Stomach smooth muscle (tissue), 2 donors: ENCODE measurements at regions not wholly inside any gene's neighbourhood (a gene's known extent, or its start where the extent isn't known, plus 50 kb on each side); places are given as distances from the start of the nearest gene placed in this dataset.

Experiments
- H3K27ac ChIP-seq: one replicate; pipeline ENCODE4 v1.7.0; 2013; ENCODE audit warnings: mild to moderate bottlenecking, low read length, inconsistent platforms
- H3K27me3 ChIP-seq, 2 donors: one replicate each; pipeline ENCODE4 v1.7.0; 2013; ENCODE audit warnings: low read length in 2 of 2; ENCODE audit not compliant: insufficient read depth in 2 of 2, control insufficient read depth in 1 of 2
- H3K36me3 ChIP-seq, 2 donors: one replicate each; pipeline ENCODE4 v1.7.0; 2013; ENCODE audit warnings: low read length in 2 of 2; ENCODE audit not compliant: control insufficient read depth in 2 of 2, insufficient read depth in 2 of 2
- H3K4me1 ChIP-seq: one replicate; pipeline ENCODE4 v1.7.0; 2013; ENCODE audit warnings: low read length; ENCODE audit not compliant: control insufficient read depth, insufficient read depth
- H3K4me3 ChIP-seq, 2 donors: one replicate each; pipeline ENCODE4 v1.7.0; 2013; ENCODE audit warnings: low read length in 2 of 2
- H3K9ac ChIP-seq, 2 donors: one replicate each; pipeline ENCODE4 v1.7.0; 2013; ENCODE audit warnings: low read length in 2 of 2, mild to moderate bottlenecking in 1 of 2
- H3K9me3 ChIP-seq, 2 donors: one replicate each; pipeline ENCODE4 v1.7.0; 2013; ENCODE audit warnings: low read length in 2 of 2; ENCODE audit not compliant: control insufficient read depth in 2 of 2
- donor health status: healthy.
- donor health status: Pancreatic carcinoma.

- H3K9ac ChIP-seq: no peak overlapping the region
- no peaks in the 10 kb centered on the region for H3K27me3 ChIP-seq
- no peaks in the 10 kb centered on the region for H3K9me3 ChIP-seq
- H3K4me1 ChIP-seq: no peaks in the 10 kb centered on the region
- no peak overlapping the region for H3K4me3 ChIP-seq
- H3K36me3 ChIP-seq: no peaks in the 10 kb centered on the region
- H3K27ac ChIP-seq: no peak overlapping the region
Measured at GRCh38 chr2:145088756-145089155, 568.8 kb upstream of the ZEB2 start.

- Histone ChIP-seq H3K4me1 (no peaks in the 10 kb centered on the region), H3K9ac (no peak overlapping the region), H3K9me3 (no peaks in the 10 kb centered on the region)
Measured at GRCh38 chr2:145086910-145087309, 567.0 kb upstream of the ZEB2 start.

GRCh38 chr2:145085612-145086011 lies 565.7 kb upstream of the ZEB2 start:
- Histone ChIP-seq H3K36me3 (no peaks in the 10 kb centered on the region), H3K9ac (no peak overlapping the region), H3K9me3 (no peaks in the 10 kb centered on the region), H3K27ac (no peak overlapping the region), H3K4me3 (no peak overlapping the region), H3K4me1 (no peaks in the 10 kb centered on the region), H3K27me3 (no peaks in the 10 kb centered on the region)

More at GRCh38 chr2:145086910-145087309, 567.0 kb upstream of the ZEB2 start:
- no peak overlapping the region for H3K4me3 ChIP-seq
- H3K27me3 ChIP-seq: no peaks in the 10 kb centered on the region
- H3K27ac ChIP-seq: no peak overlapping the region
- H3K36me3 ChIP-seq: no peaks in the 10 kb centered on the region

- Histone ChIP-seq H3K4me3 (no peak overlapping the region), H3K4me1 (no peaks in the 10 kb centered on the region), H3K27ac (no peak overlapping the region), H3K27me3 (no peaks in the 10 kb centered on the region), H3K9ac (no peak overlapping the region), H3K36me3 (no peaks in the 10 kb centered on the region), H3K9me3 (no peaks in the 10 kb centered on the region)
Measured at GRCh38 chr2:145080426-145080825, 560.5 kb upstream of the ZEB2 start.

- Histone ChIP-seq H3K9me3 (no peaks in the 10 kb centered on the region), H3K9ac (no peak overlapping the region), H3K4me3 (no peak overlapping the region), H3K36me3 (no peaks in the 10 kb centered on the region), H3K27me3 (no peaks in the 10 kb centered on the region), H3K27ac (no peak overlapping the region), H3K4me1 (no peaks in the 10 kb centered on the region)
Measured at GRCh38 chr2:145079641-145080040, 559.7 kb upstream of the ZEB2 start.

- H3K4me3 ChIP-seq: no peak overlapping the region
- H3K4me1 ChIP-seq: no peaks in the 10 kb centered on the region
- no peaks in the 10 kb centered on the region for H3K36me3 ChIP-seq
- no peak overlapping the region for H3K9ac ChIP-seq
- no peaks in the 10 kb centered on the region for H3K9me3 ChIP-seq
- no peak overlapping the region for H3K27ac ChIP-seq
- H3K27me3 ChIP-seq: no peaks in the 10 kb centered on the region
Measured at GRCh38 chr2:145078923-145079322, 559.0 kb upstream of the ZEB2 start.

GRCh38 chr2:145076085-145076484 lies 556.2 kb upstream of the ZEB2 start:
- Histone ChIP-seq H3K27ac (no peak overlapping the region), H3K9ac (no peak overlapping the region), H3K36me3 (no peaks in the 10 kb centered on the region), H3K4me1 (no peaks in the 10 kb centered on the region), H3K4me3 (no peak overlapping the region), H3K27me3 (no peaks in the 10 kb centered on the region), H3K9me3 (no peaks in the 10 kb centered on the region)

GRCh38 chr2:145075454-145076062 lies 555.6 kb upstream of the ZEB2 start:
- no peaks in the 10 kb centered on the region for H3K4me1 ChIP-seq
- H3K27me3 ChIP-seq: no peaks in the 10 kb centered on the region
- H3K9ac ChIP-seq: no peak overlapping the region
- no peaks in the 10 kb centered on the region for H3K36me3 ChIP-seq
- no peak overlapping the region for H3K27ac ChIP-seq
- no peak overlapping the region for H3K4me3 ChIP-seq
- no peaks in the 10 kb centered on the region for H3K9me3 ChIP-seq

GRCh38 chr2:145070703-145071102 lies 550.8 kb upstream of the ZEB2 start:
- H3K36me3 ChIP-seq: no peaks in the 10 kb centered on the region
- no peak overlapping the region for H3K9ac ChIP-seq
- H3K27ac ChIP-seq: no peak overlapping the region
- H3K9me3 ChIP-seq: no peaks in the 10 kb centered on the region
- no peaks in the 10 kb centered on the region for H3K4me1 ChIP-seq
- no peak overlapping the region for H3K4me3 ChIP-seq
- no peaks in the 10 kb centered on the region for H3K27me3 ChIP-seq

GRCh38 chr2:145068509-145068908 lies 548.6 kb upstream of the ZEB2 start:
- Histone ChIP-seq H3K36me3 (no peaks in the 10 kb centered on the region), H3K27me3 (no peaks in the 10 kb centered on the region), H3K4me1 (no peaks in the 10 kb centered on the region), H3K9me3 (no peaks in the 10 kb centered on the region), H3K9ac (no peak overlapping the region), H3K27ac (no peak overlapping the region), H3K4me3 (no peak overlapping the region)

- no peaks in the 10 kb centered on the region for H3K4me1 ChIP-seq
- H3K4me3 ChIP-seq: no peak overlapping the region
- no peaks in the 10 kb centered on the region for H3K9me3 ChIP-seq
- H3K27ac ChIP-seq: no peak overlapping the region
- H3K9ac ChIP-seq: no peak overlapping the region
- H3K27me3 ChIP-seq: no peaks in the 10 kb centered on the region
- no peaks in the 10 kb centered on the region for H3K36me3 ChIP-seq
Measured at GRCh38 chr2:145067549-145068030, 547.7 kb upstream of the ZEB2 start.
